HG03521 (cell line): ENCODE measurements at regions not wholly inside any gene's neighbourhood (a gene's known extent, or its start where the extent isn't known, plus 50 kb on each side); places are given as distances from the start of the nearest gene placed in this dataset.
"Not testable (repeated sequence)": the region's sequence is repeated elsewhere in the genome, so short reads cannot be mapped to it uniquely, and the experiment has no call there.

Experiments used
- ATAC-seq: cut with Tn5 transposase; IDR thresholded peaks from one replicate; pipeline ENCODE4 v1.9.1; 2021; ENCODE audit warnings: mild to moderate bottlenecking, moderate library complexity; ENCODE audit not compliant: unreplicated experiment

- ATAC-seq: no peak
Measured at GRCh38 chr12:86530996-86531655, 274.9 kb upstream of the MGAT4C start.

- no peak for ATAC-seq
Measured at GRCh38 chr12:86526060-86526595, 269.9 kb upstream of the MGAT4C start.

GRCh38 chr12:86523844-86524243 lies 267.7 kb upstream of the MGAT4C start:
- no peak for ATAC-seq

- ATAC-seq: no peak
Measured at GRCh38 chr12:86521870-86522269, 265.7 kb upstream of the MGAT4C start.

GRCh38 chr12:86513226-86513625 lies 257.0 kb upstream of the MGAT4C start:
- no peak for ATAC-seq

GRCh38 chr12:86496595-86496994 lies 240.4 kb upstream of the MGAT4C start:
- ATAC-seq: no peak

GRCh38 chr12:86484473-86484872 lies 228.3 kb upstream of the MGAT4C start:
- ATAC-seq: no peak

GRCh38 chr12:86473231-86473630 lies 217.0 kb upstream of the MGAT4C start:
- ATAC-seq: no peak

- ATAC-seq: no peak
Measured at GRCh38 chr12:86456776-86457175, 200.6 kb upstream of the MGAT4C start.

- no peak for ATAC-seq
Measured at GRCh38 chr12:86456241-86456640, 200.1 kb upstream of the MGAT4C start.

GRCh38 chr12:86445356-86445755 lies 189.2 kb upstream of the MGAT4C start:
- ATAC-seq: no peak

GRCh38 chr12:86435053-86435452 lies 178.9 kb upstream of the MGAT4C start:
- no peak for ATAC-seq

- ATAC-seq: no peak
Measured at GRCh38 chr12:86429824-86430223, 173.6 kb upstream of the MGAT4C start.

GRCh38 chr12:86421333-86421732 lies 165.1 kb upstream of the MGAT4C start:
- ATAC-seq: no peak

- ATAC-seq: no peak
Measured at GRCh38 chr12:86414201-86414600, 158.0 kb upstream of the MGAT4C start.

GRCh38 chr12:86411710-86412109 lies 155.5 kb upstream of the MGAT4C start:
- ATAC-seq: no peak

GRCh38 chr12:86407620-86408208 lies 151.5 kb upstream of the MGAT4C start:
- no peak for ATAC-seq

GRCh38 chr12:86389949-86390348 lies 133.8 kb upstream of the MGAT4C start:
- ATAC-seq: no peak

- no peak for ATAC-seq
Measured at GRCh38 chr12:86387591-86388145, 131.5 kb upstream of the MGAT4C start.

GRCh38 chr12:86383759-86384158 lies 127.6 kb upstream of the MGAT4C start:
- not testable (repeated sequence) for ATAC-seq

GRCh38 chr12:86379337-86379736 lies 123.1 kb upstream of the MGAT4C start:
- no peak for ATAC-seq

- no peak for ATAC-seq
Measured at GRCh38 chr12:86376052-86376451, 119.9 kb upstream of the MGAT4C start.
